ENCODE measurements at regions not wholly inside any gene's neighbourhood (a gene's known extent, or its start where the extent isn't known, plus 50 kb on each side); places are given as distances from the start of the nearest gene placed in this dataset.

DNA sequence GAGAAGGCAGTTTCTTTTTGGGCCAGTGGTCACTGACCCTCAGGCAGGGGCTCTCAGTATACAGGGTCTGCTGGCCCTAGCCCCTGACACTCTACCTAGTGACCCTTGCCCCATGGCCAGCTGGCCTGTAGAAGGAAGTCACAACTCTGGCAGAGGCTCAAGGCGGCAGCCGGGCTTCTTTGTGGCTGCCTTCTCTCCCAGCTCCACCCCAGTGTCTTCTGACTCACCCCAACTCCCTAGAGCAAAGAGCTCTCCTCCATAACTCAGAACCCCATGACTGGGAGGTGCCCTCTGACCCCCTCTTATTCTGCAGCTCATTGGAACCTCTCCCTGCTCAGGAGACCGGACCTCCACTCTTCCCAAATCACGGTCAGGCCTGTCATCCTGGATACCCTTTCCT is 358.2 kb downstream of the FGFR2 start:
- peaks cover 52% of the 10 kb centered on the region for H3K9me3 ChIP-seq (ENCODE audit: control insufficient read depth, insufficient read depth, low read length)
- TF ChIP-seq, protein P1, sequence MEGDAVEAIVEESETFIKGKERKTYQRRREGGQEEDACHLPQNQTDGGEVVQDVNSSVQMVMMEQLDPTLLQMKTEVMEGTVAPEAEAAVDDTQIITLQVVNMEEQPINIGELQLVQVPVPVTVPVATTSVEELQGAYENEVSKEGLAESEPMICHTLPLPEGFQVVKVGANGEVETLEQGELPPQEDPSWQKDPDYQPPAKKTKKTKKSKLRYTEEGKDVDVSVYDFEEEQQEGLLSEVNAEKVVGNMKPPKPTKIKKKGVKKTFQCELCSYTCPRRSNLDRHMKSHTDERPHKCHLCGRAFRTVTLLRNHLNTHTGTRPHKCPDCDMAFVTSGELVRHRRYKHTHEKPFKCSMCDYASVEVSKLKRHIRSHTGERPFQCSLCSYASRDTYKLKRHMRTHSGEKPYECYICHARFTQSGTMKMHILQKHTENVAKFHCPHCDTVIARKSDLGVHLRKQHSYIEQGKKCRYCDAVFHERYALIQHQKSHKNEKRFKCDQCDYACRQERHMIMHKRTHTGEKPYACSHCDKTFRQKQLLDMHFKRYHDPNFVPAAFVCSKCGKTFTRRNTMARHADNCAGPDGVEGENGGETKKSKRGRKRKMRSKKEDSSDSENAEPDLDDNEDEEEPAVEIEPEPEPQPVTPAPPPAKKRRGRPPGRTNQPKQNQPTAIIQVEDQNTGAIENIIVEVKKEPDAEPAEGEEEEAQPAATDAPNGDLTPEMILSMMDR (IDR thresholded peaks at IDR 0.05; ENCODE audit: low read depth, low read length), result no peak
- ChIA-PET POLR2A (no interaction called here), CTCF (no interaction called here)
- no peaks in the 10 kb centered on the region for H3K27me3 ChIP-seq (ENCODE audit: control insufficient read depth, insufficient read depth, low read length)
- H3K4me3 ChIP-seq (ENCODE audit: low read depth, low read length), result no peak overlapping the region
- DNase-seq (ENCODE audit: low read depth, low spot score), result no peak
- H3K27ac ChIP-seq (ENCODE audit: low read depth, low read length), result no peak overlapping the region

DNA sequence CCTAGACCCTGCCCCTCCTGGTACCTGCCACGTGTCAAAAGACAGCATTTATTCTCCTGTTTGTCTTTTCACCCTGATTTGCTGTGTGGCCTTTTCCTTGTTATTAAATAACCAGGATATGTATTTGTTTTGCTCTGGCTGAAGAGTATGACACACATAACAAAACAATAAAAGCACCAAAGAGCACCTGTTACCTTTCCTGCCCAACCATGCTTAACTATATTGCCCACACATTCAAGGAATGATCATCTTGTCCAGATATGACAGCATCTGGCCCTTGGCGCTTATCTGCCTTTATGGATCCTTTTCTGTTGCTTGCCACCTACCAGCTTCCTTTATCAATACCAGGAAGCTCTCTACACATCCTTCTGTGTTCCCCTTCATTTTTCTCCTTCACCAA is 357.7 kb downstream of the FGFR2 start:
- DNase-seq (ENCODE audit: low read depth, low spot score), result no peak
- TF ChIP-seq, protein P1 (IDR thresholded peaks at IDR 0.05; ENCODE audit: low read depth, low read length), result no peak
- ChIA-PET CTCF (no interaction called here), POLR2A (no interaction called here)
- peaks cover 49% of the 10 kb centered on the region for H3K9me3 ChIP-seq (ENCODE audit: control insufficient read depth, insufficient read depth, low read length)
- H3K27me3 ChIP-seq (ENCODE audit: control insufficient read depth, insufficient read depth, low read length), result no peaks in the 10 kb centered on the region
- H3K27ac ChIP-seq (ENCODE audit: low read depth, low read length), result no peak overlapping the region
- no peak overlapping the region for H3K4me3 ChIP-seq (ENCODE audit: low read depth, low read length)

DNA sequence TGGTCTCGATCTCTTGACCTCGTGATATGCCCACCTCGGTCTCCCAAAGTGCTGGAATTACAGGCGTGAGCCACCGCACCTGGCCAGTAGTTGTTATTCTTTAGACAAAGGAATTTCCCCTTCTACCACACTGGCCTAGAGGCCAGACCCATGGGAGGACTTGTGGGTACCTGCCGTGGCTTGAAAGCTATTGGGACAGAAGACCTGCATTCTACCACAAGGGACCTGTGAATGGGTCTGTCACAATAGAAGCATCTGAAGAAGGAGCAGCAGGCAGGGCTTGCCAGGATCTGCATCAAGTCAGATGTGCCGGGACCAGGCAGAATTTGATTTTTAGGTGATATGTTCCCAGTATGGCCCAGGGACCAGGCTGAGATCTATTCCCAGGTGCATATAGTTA is 356.9 kb downstream of the FGFR2 start:
- ChIA-PET CTCF (no interaction called here), POLR2A (no interaction called here)
- no peak overlapping the region for H3K27ac ChIP-seq (ENCODE audit: low read depth, low read length)
- TF ChIP-seq, protein P1 (IDR thresholded peaks at IDR 0.05; ENCODE audit: low read depth, low read length), result no peak
- no peak overlapping the region for H3K4me3 ChIP-seq (ENCODE audit: low read depth, low read length)
- peaks cover 46% of the 10 kb centered on the region for H3K9me3 ChIP-seq (ENCODE audit: control insufficient read depth, insufficient read depth, low read length)
- DNase-seq (ENCODE audit: low read depth, low spot score), result no peak
- H3K27me3 ChIP-seq (ENCODE audit: control insufficient read depth, insufficient read depth, low read length), result no peaks in the 10 kb centered on the region

DNA sequence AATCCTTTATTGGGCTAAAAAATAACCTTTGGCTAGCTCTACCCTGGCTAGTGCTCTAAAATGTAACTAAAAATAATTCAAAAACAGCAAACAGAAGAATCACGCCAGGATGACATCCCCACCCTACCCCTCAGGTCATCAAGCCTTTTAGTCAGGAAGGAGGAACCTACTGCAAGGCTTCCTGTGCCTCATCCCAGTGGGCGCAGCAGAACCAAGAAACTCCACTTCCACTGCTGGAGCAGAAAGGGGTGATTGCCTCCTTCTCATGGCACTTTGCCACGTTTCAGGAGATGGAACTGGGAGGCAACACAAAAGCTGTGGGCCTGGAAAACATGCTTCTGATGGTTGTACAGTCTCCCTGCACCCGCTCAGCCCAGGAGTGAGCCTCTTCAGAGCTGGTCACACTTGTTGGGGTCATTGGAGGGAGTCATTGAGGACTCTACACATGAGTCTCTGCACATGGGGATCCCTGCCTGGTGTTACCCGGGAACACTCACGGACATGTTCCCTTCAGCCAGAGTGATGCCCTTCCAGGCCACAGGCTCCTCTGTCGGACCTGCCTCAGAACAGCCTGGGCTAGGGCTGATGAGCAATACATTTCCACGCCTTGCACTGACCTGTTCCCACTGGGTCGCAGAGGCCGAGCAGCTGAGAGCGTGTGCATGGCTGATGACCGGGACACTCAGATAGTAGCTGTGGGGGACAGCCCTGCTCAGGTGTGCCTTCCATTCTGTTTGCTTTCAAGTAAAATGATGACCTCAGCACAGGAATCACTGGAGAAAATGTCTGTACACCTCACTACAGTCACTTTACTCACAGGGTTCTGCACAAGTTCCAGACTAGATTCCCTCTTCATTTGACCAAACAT is 355.3 kb downstream of the FGFR2 start:
- ChIA-PET POLR2A (no interaction called here), CTCF (no interaction called here)
- Histone ChIP-seq H3K4me3 (ENCODE audit: low read depth, low read length) (no peak overlapping the region), H3K27me3 (ENCODE audit: control insufficient read depth, insufficient read depth, low read length) (no peaks in the 10 kb centered on the region), H3K27ac (ENCODE audit: low read depth, low read length) (no peak overlapping the region), H3K9me3 (ENCODE audit: control insufficient read depth, insufficient read depth, low read length) (peaks cover 41% of the 10 kb centered on the region)
- no peak for DNase-seq (ENCODE audit: low read depth, low spot score)
- TF ChIP-seq, protein P1 (IDR thresholded peaks at IDR 0.05; ENCODE audit: low read depth, low read length), result no peak

DNA sequence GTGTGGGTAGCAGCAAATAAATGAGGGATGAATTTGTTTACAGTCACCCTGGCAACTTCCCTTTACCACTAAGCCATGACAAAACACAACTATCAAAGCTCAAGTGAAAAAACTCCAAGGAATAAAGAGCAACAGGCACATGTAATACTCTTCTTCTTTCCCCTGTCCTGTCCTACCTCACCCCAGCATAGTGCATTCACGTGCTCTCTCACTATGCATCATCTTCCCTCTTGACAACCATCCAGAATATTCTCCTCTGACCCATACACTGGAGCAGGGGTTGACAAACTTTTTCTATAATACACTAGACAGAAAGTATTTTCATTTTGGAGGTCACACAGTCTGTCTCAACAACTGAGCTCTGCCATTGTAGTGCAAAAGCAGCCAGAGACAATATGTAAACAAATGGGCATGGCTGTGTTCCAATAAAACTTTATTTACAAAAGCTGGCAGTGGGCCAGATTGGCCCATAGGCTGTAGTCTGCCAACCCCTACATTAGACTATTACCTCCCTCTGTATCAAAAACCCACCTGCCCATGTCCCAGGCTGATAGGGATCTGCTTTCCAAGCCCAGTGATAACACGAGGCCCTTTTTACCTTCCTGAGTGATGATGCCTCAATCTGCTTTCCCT is 354.5 kb downstream of the FGFR2 start:
- ChIA-PET POLR2A (no interaction called here), CTCF (no interaction called here)
- no peak for DNase-seq (ENCODE audit: low read depth, low spot score)
- Histone ChIP-seq H3K27ac (ENCODE audit: low read depth, low read length) (no peak overlapping the region), H3K27me3 (ENCODE audit: control insufficient read depth, insufficient read depth, low read length) (no peaks in the 10 kb centered on the region), H3K9me3 (ENCODE audit: control insufficient read depth, insufficient read depth, low read length) (peaks cover 36% of the 10 kb centered on the region), H3K4me3 (ENCODE audit: low read depth, low read length) (no peak overlapping the region)
- TF ChIP-seq, protein P1 (IDR thresholded peaks at IDR 0.05; ENCODE audit: low read depth, low read length), result no peak
